NCI-H524 treated with DMSO at 0.1 percent for 48 hours (cell line): ENCODE measurements at regions not wholly inside any gene's neighbourhood (a gene's known extent, or its start where the extent isn't known, plus 50 kb on each side); places are given as distances from the start of the nearest gene placed in this dataset.

Source experiments
- DNase-seq: peaks from one replicate; lab custom pipeline; 2025; lab: John Stamatoyannopoulos, UW

- DNase-seq = no peak
Observed at GRCh38 chr4:27267970-27268355, 407.3 kb downstream of the STIM2 start.

DNA sequence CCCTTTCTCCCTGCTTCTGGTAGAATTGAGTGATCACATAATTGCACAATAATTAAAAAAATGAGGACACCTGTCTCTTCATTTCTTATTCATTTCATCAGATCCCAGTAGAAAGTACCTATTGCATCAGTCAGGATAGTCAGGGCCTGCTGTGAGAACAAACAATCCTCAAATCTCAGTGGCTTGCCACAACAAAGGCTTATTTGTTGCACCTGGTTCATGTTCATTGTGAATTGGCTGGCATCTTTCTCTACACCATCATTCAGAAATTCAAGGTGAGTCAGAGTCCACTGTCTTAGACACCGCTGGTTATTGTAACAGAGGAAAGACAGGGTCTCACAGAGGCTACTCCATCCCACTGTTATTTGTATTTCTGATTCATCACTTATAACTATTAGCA lies 409.8 kb downstream of the STIM2 start:
- no peak for DNase-seq

DNA sequence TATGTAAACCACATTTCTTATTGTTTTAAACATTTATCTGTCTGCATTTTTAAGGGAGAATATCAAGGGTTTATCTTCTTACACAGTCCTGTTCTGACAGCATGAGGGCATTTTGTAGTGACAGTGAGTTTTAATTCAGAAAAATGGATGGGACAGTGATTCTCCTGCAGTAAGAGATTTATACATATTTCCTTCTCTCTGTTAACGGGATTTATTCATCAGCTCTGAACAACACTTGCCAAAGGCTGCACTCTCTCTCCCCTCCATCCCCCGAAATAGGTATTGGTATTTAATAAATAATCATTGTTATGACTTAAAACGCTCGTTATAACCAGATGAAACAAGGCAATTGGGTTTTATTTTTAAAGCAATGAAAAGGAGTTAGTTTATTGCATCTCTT lies 410.9 kb downstream of the STIM2 start:
- DNase-seq = no peak

DNA sequence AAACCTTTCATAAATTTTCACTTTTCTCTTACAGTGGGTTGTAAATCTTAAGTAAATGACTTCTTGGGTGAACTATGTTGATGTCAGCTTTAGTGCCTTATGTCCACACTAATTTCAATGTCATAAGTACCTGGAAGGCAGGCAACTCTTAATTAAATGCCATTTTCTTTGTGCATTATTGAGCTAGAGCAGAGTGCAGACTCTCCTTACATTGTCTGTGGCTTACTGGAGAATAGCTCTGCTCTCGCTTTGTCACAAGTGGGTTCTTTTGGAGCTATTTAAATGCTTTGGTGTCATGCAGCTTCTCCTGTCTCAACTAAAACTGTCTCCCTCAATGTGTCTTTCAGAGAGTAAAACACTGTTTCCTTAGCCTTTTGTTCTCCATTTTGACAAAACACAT lies 411.6 kb downstream of the STIM2 start:
- peak; percentile 12 for DNase-seq

DNA sequence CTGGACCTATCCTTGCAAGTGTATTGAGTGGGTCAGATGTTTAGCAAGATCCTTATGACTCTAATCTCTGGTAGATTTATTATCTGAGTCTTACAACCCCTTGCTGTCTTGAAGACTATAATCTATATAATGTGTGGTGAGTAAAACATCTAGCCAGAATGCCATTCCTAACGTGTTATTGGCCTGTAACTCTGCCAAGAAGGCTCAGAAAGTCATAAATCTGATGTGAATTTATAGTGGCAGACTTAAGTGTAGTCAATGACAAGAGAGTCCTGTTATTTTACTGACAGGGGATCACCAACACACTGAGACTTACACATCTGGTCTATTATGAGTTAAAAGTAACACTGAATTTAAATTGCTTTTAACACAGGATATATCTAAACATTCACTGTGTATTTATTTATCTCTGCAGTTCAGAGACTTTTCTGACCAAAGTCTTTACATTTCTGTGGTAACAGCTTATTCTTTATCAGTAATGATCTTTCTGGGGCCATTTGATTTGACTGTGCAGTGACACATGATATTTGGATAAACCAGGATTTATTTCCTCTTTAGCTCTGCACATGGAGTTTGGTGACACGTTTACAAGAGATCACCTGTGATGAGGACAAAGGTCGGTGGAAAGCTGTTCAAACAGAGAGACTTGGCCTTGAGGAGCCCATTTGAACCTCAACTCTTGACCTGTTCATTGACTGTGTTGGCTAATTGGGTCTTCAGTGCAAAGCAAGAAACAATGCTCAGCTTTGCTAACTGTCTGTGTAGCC lies 415.8 kb downstream of the STIM2 start:
- DNase-seq = no peak

GRCh38 chr4:27278615-27279375 lies 418.2 kb downstream of the STIM2 start:
- DNase-seq = no peak

DNA sequence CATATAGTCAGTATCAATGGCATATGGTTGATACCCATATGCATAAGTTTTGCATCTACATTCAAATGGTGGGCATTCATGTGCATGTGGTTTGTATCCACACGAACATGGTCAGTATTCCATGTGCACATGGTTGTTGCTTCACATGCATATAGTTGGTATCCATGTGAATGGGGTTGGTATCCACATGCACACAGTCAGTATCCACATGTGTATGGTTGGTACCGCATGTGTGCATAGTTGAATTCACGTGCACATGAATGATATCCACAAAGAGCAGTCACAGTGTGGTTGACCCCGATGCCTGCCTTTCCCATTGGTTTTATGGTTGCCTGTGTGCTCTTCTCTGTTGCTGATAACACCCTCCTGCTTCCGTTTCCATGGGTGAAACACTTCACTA lies 427.9 kb downstream of the STIM2 start:
- no peak for DNase-seq

DNA sequence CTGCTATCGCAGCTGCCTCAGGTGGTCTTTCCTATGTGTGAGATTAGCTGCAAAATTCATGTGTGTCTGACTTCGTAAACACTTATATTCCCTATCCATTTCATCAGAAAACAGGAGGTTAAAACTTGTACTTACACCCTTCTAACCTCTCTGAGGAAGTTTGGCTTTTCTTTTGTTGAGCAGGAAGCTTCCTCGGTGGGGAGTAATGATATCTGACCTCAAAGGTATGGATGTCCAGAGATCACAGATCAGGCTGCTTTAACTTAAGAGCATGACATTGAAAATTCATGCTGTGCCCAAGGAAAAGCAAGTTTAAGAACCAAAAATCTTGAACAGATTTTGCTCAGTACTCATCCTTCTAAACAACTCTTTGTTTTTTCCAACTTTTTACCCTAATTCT lies 429.1 kb downstream of the STIM2 start:
- DNase-seq = no peak

GRCh38 chr4:27293831-27294230 lies 433.2 kb downstream of the STIM2 start:
- no peak for DNase-seq

GRCh38 chr4:27304751-27305150 lies 444.1 kb downstream of the STIM2 start:
- DNase-seq = no peak

GRCh38 chr4:27305246-27305645 lies 444.6 kb downstream of the STIM2 start:
- no peak for DNase-seq

- DNase-seq = no peak
Observed at GRCh38 chr4:27308379-27308778, 447.7 kb downstream of the STIM2 start.

DNA sequence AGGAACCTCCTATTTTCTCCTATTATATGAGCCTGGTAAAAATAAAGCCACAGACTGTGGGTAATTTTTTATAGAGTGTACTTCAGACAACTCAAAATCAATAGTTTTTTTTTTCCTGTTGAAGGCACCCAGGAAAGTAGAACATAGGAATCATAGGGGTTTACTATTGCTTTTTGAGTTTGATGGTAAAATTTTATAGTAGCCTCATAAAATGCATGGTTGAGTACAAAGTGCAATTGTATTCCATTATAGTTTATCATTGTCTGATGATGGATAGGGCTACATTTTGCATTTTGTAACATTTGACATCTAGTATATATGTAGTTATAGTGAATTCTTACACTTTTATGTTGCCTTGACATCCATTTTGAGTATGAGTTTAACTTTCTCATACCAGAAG lies 455.0 kb downstream of the STIM2 start:
- DNase-seq = no peak

DNA sequence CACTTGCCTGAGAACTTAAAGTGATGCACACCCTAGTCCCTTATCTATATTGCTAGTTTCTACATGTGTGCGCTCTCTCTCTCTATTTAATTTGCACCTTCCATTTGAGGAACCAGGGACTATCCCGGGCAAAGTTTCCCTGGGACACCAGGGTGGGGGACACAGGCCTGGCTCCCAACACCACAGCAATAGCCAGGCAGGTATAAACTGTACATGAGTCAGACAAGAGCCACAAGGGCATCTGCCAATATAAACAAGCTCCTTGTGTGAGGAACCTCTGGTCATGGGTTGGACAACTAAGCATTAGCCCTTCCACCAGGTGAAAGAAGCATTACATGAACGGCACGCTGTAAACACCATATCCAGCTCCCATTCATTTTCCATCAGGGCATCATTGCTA lies 455.5 kb downstream of the STIM2 start:
- no peak for DNase-seq

DNA sequence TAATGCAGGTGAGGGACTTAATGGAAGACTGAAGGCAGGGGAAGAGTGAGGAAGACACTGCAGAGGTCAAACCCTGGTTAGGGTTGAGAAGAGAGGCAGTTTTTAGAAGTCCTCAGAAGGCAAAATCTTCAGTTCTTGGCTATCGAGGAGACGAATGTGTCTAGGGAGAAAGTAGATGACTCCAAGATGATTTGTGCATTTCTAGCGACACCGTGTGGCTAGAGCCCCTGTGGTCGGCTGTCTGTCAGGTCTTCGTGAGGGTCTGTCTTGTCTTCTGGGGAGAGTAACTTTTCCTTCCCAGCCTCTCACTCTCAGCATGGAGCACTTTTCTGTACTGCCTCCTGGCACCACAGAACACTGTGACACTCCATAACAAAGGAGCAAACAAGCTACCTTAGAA lies 458.1 kb downstream of the STIM2 start:
- no peak for DNase-seq

DNA sequence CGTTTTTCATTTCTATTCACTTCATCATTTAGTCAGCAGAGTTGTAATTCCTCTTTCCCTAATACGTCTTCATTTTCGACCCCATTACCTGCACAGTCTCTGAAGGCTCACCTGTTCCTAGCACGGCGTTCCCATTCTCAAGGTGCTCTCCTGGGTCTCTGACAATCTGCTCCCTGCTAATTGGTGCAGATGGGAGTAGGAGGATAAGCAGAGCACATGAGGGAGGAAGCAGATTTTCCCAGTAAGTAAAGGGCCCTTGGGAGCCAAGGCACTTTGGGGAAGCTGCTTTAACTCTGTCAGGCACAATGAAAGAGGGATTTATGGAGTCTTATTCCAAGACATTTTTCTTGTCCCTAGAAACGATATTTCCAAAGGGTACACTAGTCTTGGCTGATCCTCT lies 466.4 kb downstream of the STIM2 start:
- DNase-seq = peak; percentile 88

GRCh38 chr4:27327421-27328181 lies 467.0 kb downstream of the STIM2 start:
- DNase-seq = peak; percentile 64

DNA sequence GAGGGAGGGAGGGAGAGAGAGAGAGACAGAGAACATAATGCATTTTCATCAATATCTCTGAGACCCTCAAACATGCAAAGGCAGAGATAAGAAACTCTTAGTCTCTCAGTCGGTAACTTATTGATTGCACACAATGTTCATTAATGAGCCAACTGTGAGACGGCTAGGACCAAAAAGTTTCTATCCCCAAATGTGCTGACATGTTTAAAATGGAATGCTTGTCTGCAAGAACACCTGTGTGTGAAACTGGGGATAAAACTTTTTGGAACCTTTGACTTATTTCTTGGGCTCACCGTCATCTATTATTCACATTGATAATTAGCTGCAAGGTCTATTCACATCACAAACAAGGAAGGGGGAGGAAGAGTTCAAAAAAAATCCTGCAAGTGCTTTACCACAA lies 477.9 kb downstream of the STIM2 start:
- DNase-seq = no peak

GRCh38 chr4:27343411-27343810 lies 482.8 kb downstream of the STIM2 start:
- DNase-seq = no peak

DNA sequence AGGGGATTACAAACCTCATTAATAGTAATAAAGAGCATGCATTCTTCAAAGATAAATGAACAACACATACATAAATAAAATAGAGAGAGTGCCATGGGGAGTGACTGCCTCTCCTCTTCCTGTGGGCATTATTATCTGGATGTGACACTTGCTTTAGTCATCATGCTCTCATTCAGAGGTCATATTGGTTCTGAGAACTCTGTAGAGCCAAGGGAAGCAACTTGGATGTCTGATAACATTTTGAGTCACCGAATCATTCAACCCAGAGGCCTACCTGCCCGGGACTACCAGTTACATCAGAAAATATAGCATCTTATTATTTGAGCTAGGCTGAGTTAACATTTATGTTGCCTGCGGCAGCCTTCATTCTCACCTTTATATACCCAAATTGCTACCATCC lies 489.5 kb downstream of the STIM2 start:
- no peak for DNase-seq

DNA sequence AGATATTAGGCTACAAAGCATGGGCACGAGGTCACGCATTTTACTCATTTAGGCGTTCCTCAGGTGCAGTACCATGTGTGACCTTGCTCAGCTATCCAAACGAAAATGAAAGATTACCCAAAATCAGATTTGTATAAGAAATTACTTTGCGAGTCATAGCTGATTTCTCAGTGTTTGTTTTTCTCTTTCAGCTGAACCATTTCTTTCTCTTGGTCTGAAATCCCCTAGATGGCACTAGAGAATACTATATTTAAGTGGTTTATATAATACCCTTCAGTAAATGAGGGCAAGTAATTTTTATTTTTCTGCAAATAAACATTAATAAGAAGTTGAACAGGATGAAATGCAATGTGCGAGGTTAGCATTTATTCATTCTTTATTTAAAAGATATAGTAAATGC lies 496.6 kb downstream of the STIM2 start:
- no peak for DNase-seq

DNA sequence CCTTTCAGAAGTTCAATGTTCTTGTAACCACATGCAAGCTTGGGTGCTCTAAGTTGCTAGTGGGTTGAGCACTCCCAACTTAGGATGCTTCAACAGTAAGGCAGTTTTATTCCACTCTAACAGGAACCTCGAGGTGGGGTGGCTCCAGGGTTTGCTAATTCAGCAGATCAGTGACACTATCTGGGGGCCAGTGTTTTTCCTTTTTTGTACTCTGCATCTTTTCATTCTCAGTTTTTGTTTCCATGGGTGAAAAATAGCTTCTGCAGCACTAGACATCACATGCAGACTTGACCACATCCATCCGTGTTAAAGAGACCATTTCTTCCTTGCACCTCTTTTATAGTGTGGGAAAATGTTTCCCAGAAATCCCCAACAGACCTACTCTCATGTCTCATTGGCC lies 497.6 kb downstream of the STIM2 start:
- no peak for DNase-seq

GRCh38 chr4:27360131-27360530 lies 499.5 kb downstream of the STIM2 start:
- no peak for DNase-seq
